Breast epithelium (tissue), 3 donors: ENCODE measurements at regions not wholly inside any gene's neighbourhood (a gene's known extent, or its start where the extent isn't known, plus 50 kb on each side); places are given as distances from the start of the nearest gene placed in this dataset.

Source experiments
- CTCF ChIP-seq, 3 donors: fragments of 450-650 bp; IDR thresholded peaks; one replicate each; pipeline ENCODE4 v1.5.1; 2016 to 2017; ENCODE audit warnings: antibody characterized with exemption in 3 of 3, mild to moderate bottlenecking in 3 of 3, moderate library complexity in 3 of 3
- POLR2A ChIP-seq: fragments of 450-650 bp; IDR thresholded peaks from one replicate; pipeline ENCODE4 v1.6.1; 2016; ENCODE audit warnings: antibody characterized with exemption, mild to moderate bottlenecking, moderate library complexity

- TF ChIP-seq CTCF (IDR thresholded peaks at IDR 0.05) (no peak), POLR2A (no peak)
These were observed 358.2 kb upstream of the MYT1L start for GRCh38 chr2:2689306-2689705.
